ENCODE measurements at regions not wholly inside any gene's neighbourhood (a gene's known extent, or its start where the extent isn't known, plus 50 kb on each side); places are given as distances from the start of the nearest gene placed in this dataset.

DNA sequence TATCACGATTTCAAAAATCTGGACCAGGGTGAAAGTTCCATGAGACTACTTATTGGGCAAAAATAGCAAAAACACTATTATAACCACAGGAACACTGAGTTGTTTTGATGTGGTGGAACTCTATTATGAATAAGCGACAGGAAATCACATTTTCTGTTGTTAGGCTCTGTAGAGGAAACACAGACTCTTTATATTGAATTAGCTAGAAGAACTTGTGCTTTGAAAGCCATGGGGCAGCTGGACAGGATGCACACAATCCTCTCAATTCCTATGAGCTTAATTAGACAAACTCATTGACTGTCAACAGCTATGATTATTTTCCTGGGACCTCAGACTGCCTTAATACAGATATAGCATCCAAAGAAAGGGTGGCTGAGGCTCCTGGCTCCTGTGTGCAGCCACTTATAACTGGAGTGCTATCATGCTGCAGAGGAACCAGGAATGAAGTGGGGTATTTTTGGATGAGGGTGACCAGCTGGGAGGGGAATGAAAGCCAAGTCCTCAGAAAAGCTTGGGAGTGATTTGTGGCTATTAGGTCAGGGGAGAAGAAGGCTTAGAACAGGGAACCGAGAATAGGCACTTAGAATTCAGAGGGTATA lies 657.3 kb downstream of the TYW1 start:
- TF ChIP-seq, protein P1, sequence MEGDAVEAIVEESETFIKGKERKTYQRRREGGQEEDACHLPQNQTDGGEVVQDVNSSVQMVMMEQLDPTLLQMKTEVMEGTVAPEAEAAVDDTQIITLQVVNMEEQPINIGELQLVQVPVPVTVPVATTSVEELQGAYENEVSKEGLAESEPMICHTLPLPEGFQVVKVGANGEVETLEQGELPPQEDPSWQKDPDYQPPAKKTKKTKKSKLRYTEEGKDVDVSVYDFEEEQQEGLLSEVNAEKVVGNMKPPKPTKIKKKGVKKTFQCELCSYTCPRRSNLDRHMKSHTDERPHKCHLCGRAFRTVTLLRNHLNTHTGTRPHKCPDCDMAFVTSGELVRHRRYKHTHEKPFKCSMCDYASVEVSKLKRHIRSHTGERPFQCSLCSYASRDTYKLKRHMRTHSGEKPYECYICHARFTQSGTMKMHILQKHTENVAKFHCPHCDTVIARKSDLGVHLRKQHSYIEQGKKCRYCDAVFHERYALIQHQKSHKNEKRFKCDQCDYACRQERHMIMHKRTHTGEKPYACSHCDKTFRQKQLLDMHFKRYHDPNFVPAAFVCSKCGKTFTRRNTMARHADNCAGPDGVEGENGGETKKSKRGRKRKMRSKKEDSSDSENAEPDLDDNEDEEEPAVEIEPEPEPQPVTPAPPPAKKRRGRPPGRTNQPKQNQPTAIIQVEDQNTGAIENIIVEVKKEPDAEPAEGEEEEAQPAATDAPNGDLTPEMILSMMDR (conservative IDR thresholded peaks at IDR 0.05; ENCODE audit: low read depth, low read length), result no peak
- no peak for TF ChIP-seq EZH2phosphoT487 (IDR thresholded peaks at IDR 0.05; ENCODE audit: borderline replicate concordance, low read length)
